GM12878 (cell line): ENCODE measurements at regions not wholly inside any gene's neighbourhood (a gene's known extent, or its start where the extent isn't known, plus 50 kb on each side); places are given as distances from the start of the nearest gene placed in this dataset.

Experiments
- ATAC-seq: fragments of 200-7000 bp; cut with Tn5 transposase; 3 replicates; pipeline ENCODE4 v1.9.1; 2020; ENCODE audit warnings: mild to moderate bottlenecking, moderate library complexity
- BruUV-seq: library from RNA; stranded (reverse); fragments of 400-500 nt; replicated peaks from 2 replicates; lab custom pipeline; 2021; lab: Mats Ljungman, UMichigan
- CTCF ChIA-PET: fragments of 300-600 bp; sonication (Branson Sonifier 250); formaldehyde crosslinking; extraction: SDS; loops from one replicate; lab custom pipeline; 2021; ENCODE audit warnings: inconsistent platforms; lab: Yijun Ruan, JAX
- POLR2A ChIA-PET: fragments of 350-600 bp; formaldehyde crosslinking; extraction: SDS; loops from one replicate; lab custom pipeline; 2021; ENCODE audit warnings: inconsistent platforms; lab: Charles Lee
- RAD21 ChIA-PET: fragments of 300-600 bp; sonication (Branson Sonifier 250); formaldehyde crosslinking; loops from one replicate; lab custom pipeline; 2023; ENCODE audit warnings: antibody characterized with exemption; ENCODE audit not compliant: unreplicated experiment; lab: Charles Lee
- SMC1A ChIA-PET: fragments of 300-600 bp; sonication (Branson Sonifier 250); formaldehyde crosslinking; loops from one replicate; lab custom pipeline; 2023; ENCODE audit not compliant: unreplicated experiment, uncharacterized antibody; lab: Charles Lee
- DNase-seq: peaks from one replicate; pipeline ENCODE4 v3.0.0-alpha.2; 2011; ENCODE audit warnings: low read depth, low spot score
- FAIRE-seq: peaks from 3 replicates; lab custom pipeline; 2011; peaks lifted over from hg19 to GRCh38; lab: Jason Lieb, UNC
- H2AFZ ChIP-seq: 2 replicates; pipeline ENCODE4 v1.6.0; 2011; ENCODE audit warnings: low read depth, low read length, control low read depth; ENCODE audit not compliant: control insufficient read depth
- H3K27ac ChIP-seq: 2 replicates; pipeline ENCODE4 v1.5.1; 2011; ENCODE audit warnings: control low read depth; ENCODE audit not compliant: control insufficient read depth, insufficient read depth
- H3K27me3 ChIP-seq, 2 experiments: replicated peaks in 1 of 2; 2 replicates each; pipeline versions ENCODE4 v1.6.0 to v1.6.1; 2011; ENCODE audit warnings: low read length in 1 of 2; ENCODE audit not compliant: control insufficient read depth in 2 of 2, insufficient read depth in 2 of 2
- H3K36me3 ChIP-seq, 2 experiments: 2 replicates each; pipeline ENCODE4 v1.5.1; 2011; ENCODE audit warnings: low read length in 1 of 2; ENCODE audit not compliant: control insufficient read depth in 2 of 2, insufficient read depth in 2 of 2
- H3K4me1 ChIP-seq: 2 replicates; pipeline ENCODE4 v1.6.1; 2011; ENCODE audit warnings: mild to moderate bottlenecking, low read length, moderate library complexity, mixed read lengths; ENCODE audit not compliant: control insufficient read depth, insufficient read depth
- H3K4me2 ChIP-seq: 2 replicates; pipeline ENCODE4 v1.6.0; 2011; ENCODE audit warnings: control low read depth; ENCODE audit not compliant: control insufficient read depth, insufficient read depth
- H3K4me3 ChIP-seq: fragments of 200-600 bp; sonication (generic); 2 replicates; pipeline ENCODE4 v1.5.1; 2016
- H3K79me2 ChIP-seq: 2 replicates; pipeline ENCODE4 v1.6.0; 2011; ENCODE audit warnings: low read length; ENCODE audit not compliant: control insufficient read depth, insufficient read depth
- H3K9ac ChIP-seq: 2 replicates; pipeline ENCODE4 v1.8.0; 2011; ENCODE audit warnings: low read length, control low read depth, mixed read lengths; ENCODE audit not compliant: control insufficient read depth, insufficient read depth
- H3K9me3 ChIP-seq: replicated peaks from 3 replicates; pipeline ENCODE4 v1.5.1; 2011; ENCODE audit warnings: mild to moderate bottlenecking, low read length; ENCODE audit not compliant: control insufficient read depth, insufficient read depth
- H4K20me1 ChIP-seq: 2 replicates; pipeline ENCODE4 v1.6.0; 2011; ENCODE audit not compliant: control insufficient read depth, insufficient read depth
- BCL11A ChIP-seq: IDR thresholded peaks from 2 replicates; pipeline ENCODE4 v1.6.1; 2011; ENCODE audit warnings: low read depth, low read length
- CEBPB ChIP-seq, 2 experiments: fragments of 150-350 bp in 1 of 2; IDR thresholded peaks; 2 replicates each; pipeline ENCODE4 v1.6.1; 2012 to 2014; ENCODE audit warnings: low read depth in 2 of 2, low read length in 2 of 2, borderline replicate concordance in 1 of 2, inconsistent platforms in 1 of 2
- CEBPZ ChIP-seq: fragments of 150-350 bp; IDR thresholded peaks from 2 replicates; pipeline ENCODE4 v1.6.1; 2016; ENCODE audit warnings: low read depth, low read length
- CHD1 ChIP-seq: IDR thresholded peaks from 2 replicates; pipeline ENCODE4 v1.6.1; 2012; ENCODE audit warnings: low read depth, low read length, improper control_type of control experiment
- CHD2 ChIP-seq: IDR thresholded peaks from 2 replicates; pipeline ENCODE4 v1.6.1; 2011; ENCODE audit warnings: low read depth, low read length, improper control_type of control experiment, borderline replicate concordance
- CHD4 ChIP-seq: fragments of 200-600 bp; sonication (generic); IDR thresholded peaks from 2 replicates; pipeline ENCODE4 v1.6.1; 2016; ENCODE audit warnings: mild to moderate bottlenecking
- IKZF2 ChIP-seq, 2 experiments: fragments of 450-650 bp; IDR thresholded peaks; 2 replicates each; pipeline ENCODE4 v1.6.1; 2017; ENCODE audit warnings: mild to moderate bottlenecking in 2 of 2, moderate library complexity in 2 of 2
- MYB ChIP-seq: fragments of 150-350 bp; IDR thresholded peaks from 2 replicates; pipeline ENCODE4 v1.6.1; 2014; ENCODE audit warnings: mild to moderate bottlenecking, low read depth, low read length, borderline replicate concordance
- MYC ChIP-seq: IDR thresholded peaks from 2 replicates; pipeline ENCODE4 v1.6.1; 2011; ENCODE audit warnings: mild to moderate bottlenecking, low read length, moderate library complexity, inconsistent platforms; ENCODE audit not compliant: insufficient read depth, insufficient replicate concordance, insufficient read length, severe bottlenecking
- NBN ChIP-seq: fragments of 450-650 bp; IDR thresholded peaks from 2 replicates; pipeline ENCODE4 v1.6.1; 2016
- PAX5 ChIP-seq: IDR thresholded peaks from 2 replicates; pipeline ENCODE4 v1.6.1; 2011; ENCODE audit warnings: low read depth, low read length, borderline replicate concordance
- PML ChIP-seq: IDR thresholded peaks from 2 replicates; pipeline ENCODE4 v1.6.1; 2012; ENCODE audit warnings: low read length, inconsistent platforms
- POU2F2 ChIP-seq: IDR thresholded peaks from 3 replicates; pipeline ENCODE4 v1.6.1; 2011; ENCODE audit warnings: low read depth, mild to moderate bottlenecking, low read length, borderline replicate concordance
- RFX5 ChIP-seq: IDR thresholded peaks from 2 replicates; pipeline ENCODE4 v1.6.1; 2011; ENCODE audit warnings: low read depth, low read length, improper control_type of control experiment
- SMAD5 ChIP-seq: IDR thresholded peaks from 2 replicates; pipeline ENCODE4 v1.6.1; 2016; ENCODE audit warnings: antibody characterized with exemption, low read depth
- SREBF1 ChIP-seq: IDR thresholded peaks from 2 replicates; pipeline ENCODE4 v1.6.1; 2012; ENCODE audit warnings: mild to moderate bottlenecking, low read length
- SUPT20H ChIP-seq: IDR thresholded peaks from 2 replicates; pipeline ENCODE4 v1.6.1; 2011; ENCODE audit warnings: low read depth, mild to moderate bottlenecking, low read length, moderate library complexity, borderline replicate concordance; ENCODE audit not compliant: control insufficient read depth
- YBX1 ChIP-seq: fragments of 450-650 bp; IDR thresholded peaks from 2 replicates; pipeline ENCODE4 v1.6.1; 2016; ENCODE audit warnings: antibody characterized with exemption
- ZNF622 ChIP-seq: fragments of 450-650 bp; IDR thresholded peaks from 2 replicates; pipeline ENCODE4 v1.6.1; 2017; ENCODE audit warnings: mild to moderate bottlenecking, inconsistent platforms
- ZSCAN29 ChIP-seq: fragments of 450-650 bp; IDR thresholded peaks from 2 replicates; pipeline ENCODE4 v1.6.1; 2017; ENCODE audit warnings: mild to moderate bottlenecking, moderate library complexity
- WGBS: methylation state at CpG from one replicate; pipeline ENCODE4 v1.1.6; 2016; ENCODE audit warnings: low lambda C conversion rate; ENCODE audit not compliant: insufficient replicate concordance, insufficient coverage; ENCODE audit errors: missing lambda C conversion rate; 5-methylcytosine and 5-hydroxymethylcytosine counted together
- in situ Hi-C: fragments of 300-500 bp; cut with MboI; formaldehyde crosslinking; loops from 9 replicates; pipeline ENCODE4 v1.14.3; 2018; ENCODE audit warnings: mixed read lengths
- intact Hi-C: fragments of 100-400 bp; cut with micrococcal nuclease; formaldehyde crosslinking; loops from one replicate; pipeline ENCODE4 v1.14.2; 2022; ENCODE audit not compliant: unreplicated experiment

- Histone ChIP-seq H3K9me3 (peaks cover 2% of the 10 kb centered on the region), H4K20me1 (no peaks in the 10 kb centered on the region)
- CTCF ChIA-PET, result no interaction called here
- no peak for TF ChIP-seq ZSCAN29
- TF ChIP-seq CHD1, result no peak
- no peak for TF ChIP-seq PML
- TF ChIP-seq CEBPB (IDR thresholded peaks at IDR 0.05; ENCODE audit: borderline replicate concordance in 1 of 2, low read depth in 2 of 2, low read length in 2 of 2), result no peak
- no peak for TF ChIP-seq RFX5
- TF ChIP-seq SUPT20H, result no peak
- no peak for TF ChIP-seq CHD2
- TF ChIP-seq IKZF2 (IDR thresholded peaks at IDR 0.05), result no peak
- TF ChIP-seq PAX5, result no peak
- no peak for TF ChIP-seq YBX1
- no peak for TF ChIP-seq POU2F2
- TF ChIP-seq BCL11A, result no peak
- no peak for TF ChIP-seq CHD4
- TF ChIP-seq SREBF1, result no peak
- TF ChIP-seq ZNF622, result no peak
- TF ChIP-seq NBN, result no peak
- no peak for TF ChIP-seq CEBPZ
- no peak for TF ChIP-seq MYB
- no peak for TF ChIP-seq MYC
- TF ChIP-seq SMAD5, result no peak
- TF ChIP-seq, all 136 proteins: peak for 0
- Histone ChIP-seq H3K4me3 (no peak overlapping the region), H2AFZ (no peak overlapping the region), H3K27ac (no peak overlapping the region), H3K9ac (no peak overlapping the region), H3K27me3 (no peaks in the 10 kb centered on the region), H3K36me3 (no peaks in the 10 kb centered on the region; a peak in 1 of 4 replicates), H3K79me2 (no peaks in the 10 kb centered on the region), H3K4me1 (no peaks in the 10 kb centered on the region), H3K4me2 (no peak overlapping the region)
- no peak for DNase-seq
- ATAC-seq, result no peak
- intact Hi-C loops (no loop called here), in situ Hi-C loops (no loop called here)
- ChIA-PET POLR2A (no interaction called here), SMC1A (interaction anchor here (1.4 kb wide), 1 partner anchor 8 kb away, joined by 5 read pairs; no protein-coding TSS in a partner anchor), RAD21 (no interaction called here)
- no peak for FAIRE-seq
- WGBS, result 67% methylated on average over 2 of the region's 2 CpGs
- BruUV-seq, result no TSS peak
Observed at GRCh38 chr12:46572644-46573346, 200.2 kb upstream of the SLC38A2 start.
